ENCODE measurements at regions not wholly inside any gene's neighbourhood (a gene's known extent, or its start where the extent isn't known, plus 50 kb on each side); places are given as distances from the start of the nearest gene placed in this dataset.
"Not testable (repeated sequence)": the region's sequence is repeated elsewhere in the genome, so short reads cannot be mapped to it uniquely, and the experiment has no call there.

- peaks cover 2% of the 10 kb centered on the region for H3K36me3 Mint-ChIP-seq
- no peaks in the 10 kb centered on the region for H3K4me1 ChIP-seq (ENCODE audit: control insufficient read depth, insufficient read depth, low read length)
- H3K9me3 ChIP-seq (ENCODE audit: control insufficient read depth, insufficient read depth, low read length), result peaks cover 4% of the 10 kb centered on the region
- no peak overlapping the region for H3K27ac Mint-ChIP-seq
- no peak for TF ChIP-seq CTCF (IDR thresholded peaks at IDR 0.05)
- no peaks in the 10 kb centered on the region for H3K36me3 ChIP-seq (ENCODE audit: control insufficient read depth, insufficient read depth, low read length)
- WGBS (ENCODE audit: insufficient coverage), result 75% methylated on average over 5 of the region's 5 CpGs
- H3K27ac ChIP-seq (ENCODE audit: low read length), result no peak overlapping the region
- H3K27me3 Mint-ChIP-seq (ENCODE audit: low read depth in 2 of 2), result no peaks in the 10 kb centered on the region
- H3K4me1 Mint-ChIP-seq, result no peaks in the 10 kb centered on the region
- H3K9me3 Mint-ChIP-seq, result peaks cover 19 to 23% of the 10 kb centered on the region in 2 donors
- DNase-seq (no peak), ATAC-seq (no peak)
- intact Hi-C loops (cut with micrococcal nuclease), result no loop called here
- no peak overlapping the region for H3K4me3 Mint-ChIP-seq
- H3K27me3 ChIP-seq (ENCODE audit: control insufficient read depth, insufficient read depth, low read length), result no peaks in the 10 kb centered on the region
- no peak overlapping the region for H3K4me3 ChIP-seq (ENCODE audit: low read length)
Measured at GRCh38 chr13:54614726-54615125, 1586.1 kb downstream of the OLFM4 start.

DNA sequence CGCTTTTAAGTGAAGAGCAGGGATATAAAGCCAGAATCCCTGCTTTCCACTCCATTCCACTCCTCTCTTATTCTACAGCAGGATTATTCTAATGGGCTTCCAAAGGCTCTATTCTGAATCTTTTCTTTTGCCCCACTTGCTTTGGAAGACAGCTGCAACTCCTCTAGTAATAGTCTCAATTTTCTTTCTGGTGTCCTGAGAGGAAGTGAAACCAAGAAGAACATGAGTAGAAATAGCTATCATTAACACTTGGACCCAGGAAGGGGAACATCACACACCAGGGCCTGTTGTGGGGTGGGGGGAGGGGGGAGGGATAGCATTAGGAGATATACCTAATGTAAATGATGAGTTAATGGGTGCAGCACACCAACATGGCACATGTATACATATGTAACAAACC lies 1597.9 kb downstream of the OLFM4 start:
- H3K4me1 Mint-ChIP-seq; DNase-seq; H3K27ac Mint-ChIP-seq; H3K36me3 ChIP-seq (ENCODE audit: control insufficient read depth, insufficient read depth, low read length); H3K4me1 ChIP-seq (ENCODE audit: control insufficient read depth, insufficient read depth, low read length); H3K4me3 Mint-ChIP-seq; intact Hi-C loops (cut with micrococcal nuclease); H3K27me3 Mint-ChIP-seq (ENCODE audit: low read depth in 2 of 2); H3K4me3 ChIP-seq (ENCODE audit: low read length); H3K27me3 ChIP-seq (ENCODE audit: control insufficient read depth, insufficient read depth, low read length); H3K27ac ChIP-seq (ENCODE audit: low read length); ATAC-seq; H3K9me3 ChIP-seq (ENCODE audit: control insufficient read depth, insufficient read depth, low read length); H3K36me3 Mint-ChIP-seq: not testable (repeated sequence)
- peaks cover 10 to 14% of the 10 kb centered on the region in 2 donors for H3K9me3 Mint-ChIP-seq
- WGBS (ENCODE audit: insufficient coverage), result 88% methylated on average over 1 of the region's 1 CpG

GRCh38 chr13:54627646-54628372 lies 1599.2 kb downstream of the OLFM4 start:
- WGBS (ENCODE audit: insufficient coverage), result 75% methylated on average over 2 of the region's 3 CpGs
- no peaks in the 10 kb centered on the region for H3K4me1 ChIP-seq (ENCODE audit: control insufficient read depth, insufficient read depth, low read length)
- peaks cover 7% of the 10 kb centered on the region for H3K36me3 Mint-ChIP-seq
- no peak overlapping the region for H3K27ac ChIP-seq (ENCODE audit: low read length)
- no peak overlapping the region for H3K4me3 ChIP-seq (ENCODE audit: low read length)
- H3K9me3 Mint-ChIP-seq, result peaks cover 9 to 13% of the 10 kb centered on the region in 2 donors
- no peaks in the 10 kb centered on the region for H3K27me3 Mint-ChIP-seq (ENCODE audit: low read depth in 2 of 2)
- H3K27me3 ChIP-seq (ENCODE audit: control insufficient read depth, insufficient read depth, low read length), result no peaks in the 10 kb centered on the region
- no peak for TF ChIP-seq CTCF (IDR thresholded peaks at IDR 0.05)
- ATAC-seq (no peak), DNase-seq (no peak)
- H3K27ac Mint-ChIP-seq, result no peak overlapping the region
- H3K9me3 ChIP-seq (ENCODE audit: control insufficient read depth, insufficient read depth, low read length), result peaks cover 6% of the 10 kb centered on the region
- H3K4me3 Mint-ChIP-seq, result no peak overlapping the region
- H3K36me3 ChIP-seq (ENCODE audit: control insufficient read depth, insufficient read depth, low read length), result no peaks in the 10 kb centered on the region
- intact Hi-C loops (cut with micrococcal nuclease), result no loop called here
- H3K4me1 Mint-ChIP-seq, result no peaks in the 10 kb centered on the region

GRCh38 chr13:54628383-54628782 lies 1599.8 kb downstream of the OLFM4 start:
- no peak for TF ChIP-seq CTCF (IDR thresholded peaks at IDR 0.05)
- WGBS (ENCODE audit: insufficient coverage), result 48% methylated on average over 2 of the region's 2 CpGs
- H3K27ac Mint-ChIP-seq, result no peak overlapping the region
- H3K27me3 ChIP-seq (ENCODE audit: control insufficient read depth, insufficient read depth, low read length), result no peaks in the 10 kb centered on the region
- H3K4me1 Mint-ChIP-seq, result no peaks in the 10 kb centered on the region
- no peaks in the 10 kb centered on the region for H3K27me3 Mint-ChIP-seq (ENCODE audit: low read depth in 2 of 2)
- peaks cover 9 to 13% of the 10 kb centered on the region in 2 donors for H3K9me3 Mint-ChIP-seq
- peaks cover 6% of the 10 kb centered on the region for H3K9me3 ChIP-seq (ENCODE audit: control insufficient read depth, insufficient read depth, low read length)
- ATAC-seq (no peak), DNase-seq (no peak)
- intact Hi-C loops (cut with micrococcal nuclease), result no loop called here
- H3K4me3 ChIP-seq (ENCODE audit: low read length), result no peak overlapping the region
- H3K27ac ChIP-seq (ENCODE audit: low read length), result no peak overlapping the region
- no peak overlapping the region for H3K4me3 Mint-ChIP-seq
- peaks cover 7% of the 10 kb centered on the region for H3K36me3 Mint-ChIP-seq
- H3K36me3 ChIP-seq (ENCODE audit: control insufficient read depth, insufficient read depth, low read length), result no peaks in the 10 kb centered on the region
- no peaks in the 10 kb centered on the region for H3K4me1 ChIP-seq (ENCODE audit: control insufficient read depth, insufficient read depth, low read length)
